ENCODE measurements at regions not wholly inside any gene's neighbourhood (a gene's known extent, or its start where the extent isn't known, plus 50 kb on each side); places are given as distances from the start of the nearest gene placed in this dataset.

DNA sequence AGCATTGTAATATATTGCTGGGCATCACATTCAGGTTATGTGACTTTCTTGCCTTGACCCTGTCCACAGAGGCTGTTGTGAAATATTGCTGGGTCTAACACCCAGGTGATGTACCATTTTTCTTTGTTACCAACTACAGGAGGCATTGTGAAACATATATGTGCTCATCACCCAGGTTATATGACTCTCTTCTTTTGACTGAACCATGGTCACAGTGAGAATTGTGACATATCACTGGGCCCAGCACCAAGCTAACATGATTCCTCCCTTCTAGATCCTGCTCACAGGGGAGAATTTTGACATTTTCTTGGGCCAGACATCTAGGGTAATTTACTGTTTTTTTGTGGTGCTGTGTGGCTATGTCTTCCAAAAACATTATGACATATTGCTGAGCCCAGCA lies 326.7 kb downstream of the RPS4Y2 start:
- TF ChIP-seq, protein P1, sequence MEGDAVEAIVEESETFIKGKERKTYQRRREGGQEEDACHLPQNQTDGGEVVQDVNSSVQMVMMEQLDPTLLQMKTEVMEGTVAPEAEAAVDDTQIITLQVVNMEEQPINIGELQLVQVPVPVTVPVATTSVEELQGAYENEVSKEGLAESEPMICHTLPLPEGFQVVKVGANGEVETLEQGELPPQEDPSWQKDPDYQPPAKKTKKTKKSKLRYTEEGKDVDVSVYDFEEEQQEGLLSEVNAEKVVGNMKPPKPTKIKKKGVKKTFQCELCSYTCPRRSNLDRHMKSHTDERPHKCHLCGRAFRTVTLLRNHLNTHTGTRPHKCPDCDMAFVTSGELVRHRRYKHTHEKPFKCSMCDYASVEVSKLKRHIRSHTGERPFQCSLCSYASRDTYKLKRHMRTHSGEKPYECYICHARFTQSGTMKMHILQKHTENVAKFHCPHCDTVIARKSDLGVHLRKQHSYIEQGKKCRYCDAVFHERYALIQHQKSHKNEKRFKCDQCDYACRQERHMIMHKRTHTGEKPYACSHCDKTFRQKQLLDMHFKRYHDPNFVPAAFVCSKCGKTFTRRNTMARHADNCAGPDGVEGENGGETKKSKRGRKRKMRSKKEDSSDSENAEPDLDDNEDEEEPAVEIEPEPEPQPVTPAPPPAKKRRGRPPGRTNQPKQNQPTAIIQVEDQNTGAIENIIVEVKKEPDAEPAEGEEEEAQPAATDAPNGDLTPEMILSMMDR (IDR thresholded peaks at IDR 0.05; ENCODE audit: borderline replicate concordance, extremely low read depth, insufficient read depth) = no peak
- no peaks in the 10 kb centered on the region for H3K36me3 ChIP-seq (ENCODE audit: control insufficient read depth in 2 of 3, insufficient read depth in 3 of 3, low read length in 3 of 3)
- no peak overlapping the region for H3K27ac ChIP-seq (ENCODE audit: low read depth in 2 of 2, low read length in 2 of 2)
- H3K9me3 ChIP-seq (ENCODE audit: control insufficient read depth in 2 of 3, insufficient read depth in 1 of 3, low read length in 3 of 3) = no peaks in the 10 kb centered on the region
- DNase-seq (no peak), FAIRE-seq (no peak)
- no peaks in the 10 kb centered on the region for H3K27me3 ChIP-seq (ENCODE audit: control insufficient read depth, insufficient read depth, low read length)
- H3K9ac ChIP-seq (ENCODE audit: low read length in 3 of 3) = no peak overlapping the region
- intact Hi-C loops (cut with DNase I) = no loop called here
- no peaks in the 10 kb centered on the region for H3K4me1 ChIP-seq (ENCODE audit: control insufficient read depth in 2 of 3, insufficient read depth in 2 of 3, low read depth in 1 of 3, low read length in 3 of 3)
- no peak overlapping the region for H3K4me3 ChIP-seq (ENCODE audit: low read length in 3 of 3)

DNA sequence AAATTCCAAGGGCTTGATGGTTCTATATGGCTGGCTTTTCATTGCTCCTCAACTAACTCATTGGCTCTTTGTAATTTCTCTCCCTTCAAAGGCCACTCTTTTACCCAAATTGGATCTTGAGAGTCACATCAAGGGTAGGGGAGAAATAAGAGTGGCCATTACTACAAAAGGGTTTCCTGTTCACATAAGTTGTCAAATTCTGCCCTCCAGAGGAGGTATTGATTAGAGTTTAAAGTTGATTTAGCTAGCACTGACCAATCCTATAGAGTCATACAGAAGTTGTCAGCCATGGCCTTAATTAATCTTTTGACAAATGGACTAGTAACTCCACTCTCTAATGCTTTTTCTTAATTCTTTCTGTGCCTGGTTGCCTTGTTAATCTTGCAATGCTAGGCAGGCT lies 336.0 kb downstream of the RPS4Y2 start:
- TF ChIP-seq, protein P1 (IDR thresholded peaks at IDR 0.05; ENCODE audit: borderline replicate concordance, extremely low read depth, insufficient read depth) = no peak
- Histone ChIP-seq H3K36me3 (ENCODE audit: control insufficient read depth in 2 of 3, insufficient read depth in 3 of 3, low read length in 3 of 3) (no peaks in the 10 kb centered on the region), H3K9ac (ENCODE audit: low read length in 3 of 3) (no peak overlapping the region), H3K4me1 (ENCODE audit: control insufficient read depth in 2 of 3, insufficient read depth in 2 of 3, low read depth in 1 of 3, low read length in 3 of 3) (no peaks in the 10 kb centered on the region), H3K4me3 (ENCODE audit: low read length in 3 of 3) (no peak overlapping the region), H3K9me3 (ENCODE audit: control insufficient read depth in 2 of 3, insufficient read depth in 1 of 3, low read length in 3 of 3) (no peaks in the 10 kb centered on the region), H3K27ac (ENCODE audit: low read depth in 2 of 2, low read length in 2 of 2) (no peak overlapping the region), H3K27me3 (ENCODE audit: control insufficient read depth, insufficient read depth, low read length) (no peaks in the 10 kb centered on the region)
- DNase-seq = no peak
- intact Hi-C loops (cut with DNase I) = no loop called here
- FAIRE-seq = no peak

DNA sequence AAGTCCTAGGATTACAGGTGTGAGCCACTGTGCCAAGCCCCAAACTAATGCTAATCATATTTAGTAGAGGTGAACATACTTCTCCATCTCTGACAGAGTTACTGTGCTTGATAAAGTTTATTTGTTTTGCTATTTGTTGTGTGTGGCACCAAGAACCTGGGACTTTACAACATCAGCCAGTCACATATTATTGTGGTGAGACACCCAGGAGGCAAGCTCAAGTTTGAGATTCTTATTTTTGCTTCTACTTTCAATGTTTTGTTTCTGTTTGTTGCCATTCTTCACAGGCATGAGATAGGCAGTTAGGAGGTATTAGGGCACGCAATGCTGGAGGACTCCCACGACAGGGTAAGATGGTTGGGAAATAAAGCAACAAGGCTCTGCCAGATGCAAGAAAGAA lies 346.6 kb downstream of the RPS4Y2 start:
- Histone ChIP-seq H3K4me1 (ENCODE audit: control insufficient read depth in 2 of 3, insufficient read depth in 2 of 3, low read depth in 1 of 3, low read length in 3 of 3) (no peaks in the 10 kb centered on the region), H3K27ac (ENCODE audit: low read depth in 2 of 2, low read length in 2 of 2) (no peak overlapping the region), H3K36me3 (ENCODE audit: control insufficient read depth in 2 of 3, insufficient read depth in 3 of 3, low read length in 3 of 3) (no peaks in the 10 kb centered on the region), H3K9me3 (ENCODE audit: control insufficient read depth in 2 of 3, insufficient read depth in 1 of 3, low read length in 3 of 3) (no peaks in the 10 kb centered on the region), H3K4me3 (ENCODE audit: low read length in 3 of 3) (no peak overlapping the region), H3K27me3 (ENCODE audit: control insufficient read depth, insufficient read depth, low read length) (no peaks in the 10 kb centered on the region), H3K9ac (ENCODE audit: low read length in 3 of 3) (no peak overlapping the region)
- TF ChIP-seq, protein P1 (IDR thresholded peaks at IDR 0.05; ENCODE audit: borderline replicate concordance, extremely low read depth, insufficient read depth) = no peak
- intact Hi-C loops (cut with DNase I) = no loop called here
- FAIRE-seq = no peak
- DNase-seq = no peak

DNA sequence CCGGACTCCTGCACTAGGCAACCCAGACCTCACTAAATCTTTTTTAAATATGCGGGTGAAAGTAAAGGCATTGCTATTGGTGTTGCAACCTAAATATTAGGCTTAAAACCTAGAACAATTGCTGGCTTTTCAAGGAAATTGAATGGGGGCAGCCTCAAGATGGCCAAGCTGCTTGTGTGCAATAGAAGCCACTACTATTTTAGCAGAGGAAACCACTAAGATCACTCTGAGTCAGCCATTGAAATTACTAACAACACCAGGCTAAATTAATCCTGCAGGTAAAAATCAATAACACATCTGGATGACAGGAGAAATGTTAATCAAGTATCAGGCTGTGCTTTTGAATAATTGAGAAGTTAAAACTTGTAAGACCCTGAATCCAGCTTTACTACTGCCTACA lies 348.0 kb downstream of the RPS4Y2 start:
- Histone ChIP-seq H3K27ac (ENCODE audit: low read depth in 2 of 2, low read length in 2 of 2) (no peak overlapping the region), H3K9ac (ENCODE audit: low read length in 3 of 3) (no peak overlapping the region), H3K4me3 (ENCODE audit: low read length in 3 of 3) (no peak overlapping the region), H3K36me3 (ENCODE audit: control insufficient read depth in 2 of 3, insufficient read depth in 3 of 3, low read length in 3 of 3) (no peaks in the 10 kb centered on the region), H3K9me3 (ENCODE audit: control insufficient read depth in 2 of 3, insufficient read depth in 1 of 3, low read length in 3 of 3) (no peaks in the 10 kb centered on the region), H3K4me1 (ENCODE audit: control insufficient read depth in 2 of 3, insufficient read depth in 2 of 3, low read depth in 1 of 3, low read length in 3 of 3) (no peaks in the 10 kb centered on the region), H3K27me3 (ENCODE audit: control insufficient read depth, insufficient read depth, low read length) (no peaks in the 10 kb centered on the region)
- intact Hi-C loops (cut with DNase I) = no loop called here
- TF ChIP-seq, protein P1 (IDR thresholded peaks at IDR 0.05; ENCODE audit: borderline replicate concordance, extremely low read depth, insufficient read depth) = no peak
- DNase-seq = no peak
- FAIRE-seq = no peak
